Right lobe of liver (tissue), 6 donors: ENCODE measurements at regions not wholly inside any gene's neighbourhood (a gene's known extent, or its start where the extent isn't known, plus 50 kb on each side); places are given as distances from the start of the nearest gene placed in this dataset.

Experiments
- ATAC-seq, 4 donors: fragments of 200-7000 bp; cut with Tn5 transposase; one replicate each; pipeline ENCODE4 v1.9.1; 2020; ENCODE audit warnings: mild to moderate bottlenecking in 4 of 4, moderate library complexity in 4 of 4
- DNase-seq, 3 donors: peaks; one replicate each; pipeline ENCODE4 v3.0.0-alpha.2; 2020
- H3K27ac ChIP-seq, 3 donors: fragments of 200-600 bp; one replicate each; pipeline ENCODE4 v1.8.0; 2022
- H3K27me3 ChIP-seq, 2 donors: fragments of 200-600 bp; one replicate each; pipeline ENCODE4 v1.8.0; 2022
- H3K36me3 ChIP-seq, 4 donors: fragments of 200-600 bp; sonication (generic) in 1 of 4; one replicate each; pipeline versions ENCODE4 v1.5.1 to v1.8.0; 2017 to 2022; ENCODE audit warnings: control low read depth in 1 of 4
- H3K4me1 ChIP-seq, 4 donors: fragments of 200-600 bp; sonication (generic) in 1 of 4; one replicate each; pipeline versions ENCODE4 v1.5.1 to v1.8.0; 2017 to 2022; ENCODE audit warnings: control low read depth in 1 of 4
- H3K4me3 ChIP-seq, 3 donors: fragments of 200-600 bp; one replicate each; pipeline ENCODE4 v1.8.0; 2022
- H3K9me3 ChIP-seq, 4 donors: fragments of 200-600 bp; sonication (generic) in 1 of 4; one replicate each; pipeline versions ENCODE4 v1.5.1 to v1.8.0; 2017 to 2022; ENCODE audit warnings: control low read depth in 1 of 4
- POLR2A ChIP-seq: fragments of 450-650 bp; IDR thresholded peaks from one replicate; pipeline ENCODE4 v1.6.1; 2017; ENCODE audit warnings: antibody characterized with exemption, mild to moderate bottlenecking
- WGBS: methylation state at CpG from one replicate; pipeline ENCODE4 v1.1.6; 2018; ENCODE audit warnings: low coverage, low lambda C conversion rate; ENCODE audit not compliant: insufficient coverage; ENCODE audit errors: missing lambda C conversion rate; 5-methylcytosine and 5-hydroxymethylcytosine counted together
- intact Hi-C, 2 donors: fragments of 100-400 bp; cut with DNase I; formaldehyde crosslinking; loops; one replicate each; pipeline versions ENCODE4 v1.11.2 to v1.14.1; 2022
- TF ChIP-seq, protein P1 (sequence below), 4 donors: fragments of 200-600 bp in 3 of 4; fragments of 450-650 bp in 1 of 4; IDR thresholded peaks; one replicate each; pipeline versions ENCODE4 v1.5.1 to v1.8.0; 2016 to 2022; ENCODE audit warnings: antibody characterized with exemption in 4 of 4, mild to moderate bottlenecking in 2 of 4
- donor health status: DM: no; HTN: yes; CAD: no.
- donor health status: DM: no; HTN: no; CAD: no.
- donor health status: DM: no; HTN: no; CAD: no.
- donor health status: DM: no; HTN: yes; CAD: no.
- donor health status: DM: no; HTN: yes; CAD: no.

DNA sequence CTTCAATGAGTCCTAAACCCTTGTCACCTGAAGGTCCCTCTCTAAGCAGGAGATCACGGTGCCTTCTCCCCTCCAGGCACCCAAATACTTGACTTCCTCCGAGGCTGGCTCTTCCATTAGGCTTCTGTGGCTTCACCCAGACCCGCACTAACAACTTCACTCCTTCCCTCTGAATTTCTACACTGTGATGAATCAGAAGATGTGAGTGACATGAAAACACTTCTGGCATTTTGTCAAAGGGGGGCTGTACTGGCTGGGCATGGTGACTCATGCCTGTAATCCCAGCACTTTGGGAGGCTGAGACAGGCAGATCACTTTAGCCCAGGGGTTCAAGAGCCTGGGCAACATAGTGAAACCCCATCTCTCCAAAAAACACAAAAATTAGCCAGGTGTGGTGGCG is 72.6 kb upstream of the CNEP1R1 start:
- H3K36me3 ChIP-seq: no peaks in the 10 kb centered on the region
- no peaks in the 10 kb centered on the region for H3K4me1 ChIP-seq
- DNase-seq: no peak
- H3K27ac ChIP-seq: no peak overlapping the region
- WGBS: 71% methylated on average over 4 of the region's 4 CpGs
- intact Hi-C loops: no loop called here
- H3K9me3 ChIP-seq: no peaks in the 10 kb centered on the region
- no peak for ATAC-seq
- TF ChIP-seq, protein P1, sequence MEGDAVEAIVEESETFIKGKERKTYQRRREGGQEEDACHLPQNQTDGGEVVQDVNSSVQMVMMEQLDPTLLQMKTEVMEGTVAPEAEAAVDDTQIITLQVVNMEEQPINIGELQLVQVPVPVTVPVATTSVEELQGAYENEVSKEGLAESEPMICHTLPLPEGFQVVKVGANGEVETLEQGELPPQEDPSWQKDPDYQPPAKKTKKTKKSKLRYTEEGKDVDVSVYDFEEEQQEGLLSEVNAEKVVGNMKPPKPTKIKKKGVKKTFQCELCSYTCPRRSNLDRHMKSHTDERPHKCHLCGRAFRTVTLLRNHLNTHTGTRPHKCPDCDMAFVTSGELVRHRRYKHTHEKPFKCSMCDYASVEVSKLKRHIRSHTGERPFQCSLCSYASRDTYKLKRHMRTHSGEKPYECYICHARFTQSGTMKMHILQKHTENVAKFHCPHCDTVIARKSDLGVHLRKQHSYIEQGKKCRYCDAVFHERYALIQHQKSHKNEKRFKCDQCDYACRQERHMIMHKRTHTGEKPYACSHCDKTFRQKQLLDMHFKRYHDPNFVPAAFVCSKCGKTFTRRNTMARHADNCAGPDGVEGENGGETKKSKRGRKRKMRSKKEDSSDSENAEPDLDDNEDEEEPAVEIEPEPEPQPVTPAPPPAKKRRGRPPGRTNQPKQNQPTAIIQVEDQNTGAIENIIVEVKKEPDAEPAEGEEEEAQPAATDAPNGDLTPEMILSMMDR (IDR thresholded peaks at IDR 0.05): no peak
- TF ChIP-seq POLR2A: no peak
- H3K27me3 ChIP-seq: no peaks in the 10 kb centered on the region
- no peak overlapping the region for H3K4me3 ChIP-seq

DNA sequence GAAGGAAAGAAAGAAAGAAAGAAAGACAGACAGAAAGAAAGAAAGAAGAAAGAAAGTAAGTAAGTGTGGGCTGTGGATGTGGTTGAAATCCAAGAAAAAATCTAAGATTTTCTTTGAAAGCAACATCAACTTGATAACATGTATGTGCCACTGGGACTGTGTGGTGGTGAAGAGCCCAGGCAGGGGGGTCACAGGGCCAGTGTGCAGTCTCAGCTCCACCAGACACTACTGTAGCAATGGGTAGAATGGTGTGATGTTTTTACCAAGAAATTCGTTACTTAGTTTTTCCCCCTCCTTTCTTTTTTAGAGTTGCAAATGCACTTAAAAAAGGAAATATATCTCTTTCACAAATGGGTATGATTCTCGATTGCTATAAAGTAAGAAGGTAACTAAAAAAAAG is 71.9 kb upstream of the CNEP1R1 start:
- 40% methylated on average over 2 of the region's 2 CpGs for WGBS
- intact Hi-C loops: no loop called here
- H3K36me3 ChIP-seq: no peaks in the 10 kb centered on the region
- no peaks in the 10 kb centered on the region for H3K9me3 ChIP-seq
- no peaks in the 10 kb centered on the region for H3K27me3 ChIP-seq
- DNase-seq (no peak), ATAC-seq (no peak)
- H3K4me3 ChIP-seq: no peak overlapping the region
- no peaks in the 10 kb centered on the region for H3K4me1 ChIP-seq
- TF ChIP-seq, protein P1 (IDR thresholded peaks at IDR 0.05): no peak
- no peak for TF ChIP-seq POLR2A
- H3K27ac ChIP-seq: no peak overlapping the region

DNA sequence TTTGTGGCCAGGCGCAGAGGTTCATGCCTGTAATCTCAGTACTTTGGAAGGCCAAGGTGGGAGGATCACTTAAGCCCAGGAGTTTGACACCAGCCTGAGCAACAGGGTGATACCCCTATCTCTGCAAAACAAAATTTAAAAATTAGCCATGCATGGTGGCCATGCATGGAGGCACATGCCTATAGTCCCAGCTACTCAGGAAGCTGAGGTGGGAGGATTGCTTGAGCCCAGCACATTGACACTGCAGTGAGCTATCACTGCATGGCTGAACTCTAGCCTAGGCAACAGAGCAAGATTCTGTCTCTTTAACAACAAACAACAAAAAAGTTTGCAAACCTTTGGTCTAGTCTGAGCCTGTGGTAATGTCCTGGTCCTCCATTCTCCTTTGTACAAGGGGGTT is 69.2 kb upstream of the CNEP1R1 start:
- WGBS: 100% methylated on average over 1 of the region's 1 CpG
- TF ChIP-seq POLR2A: no peak
- TF ChIP-seq, protein P1 (IDR thresholded peaks at IDR 0.05): no peak
- Histone ChIP-seq H3K27ac (no peak overlapping the region), H3K4me1 (no peaks in the 10 kb centered on the region), H3K9me3 (no peaks in the 10 kb centered on the region), H3K36me3 (no peaks in the 10 kb centered on the region), H3K27me3 (no peaks in the 10 kb centered on the region), H3K4me3 (no peak overlapping the region)
- DNase-seq: no peak
- intact Hi-C loops: no loop called here
- no peak for ATAC-seq

DNA sequence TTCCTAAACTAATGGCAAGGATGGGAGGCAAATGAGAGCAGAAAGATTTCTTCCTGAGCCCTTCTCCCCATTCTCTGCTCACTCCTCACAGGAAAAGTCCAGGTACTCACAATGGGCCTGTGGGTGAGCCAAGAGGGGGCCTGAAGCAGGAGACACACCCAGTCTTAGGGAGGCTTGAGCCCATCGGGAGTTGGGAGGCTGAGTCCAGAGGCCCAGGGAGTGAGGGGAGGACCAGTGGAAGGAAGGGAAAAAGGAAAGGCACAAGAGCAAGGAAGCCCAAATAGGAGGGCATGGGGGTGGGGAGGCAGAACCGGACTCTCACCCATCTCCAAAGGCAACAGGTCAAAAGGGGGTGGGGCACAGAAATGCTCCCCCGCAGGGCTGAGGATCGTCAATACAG is 68.1 kb upstream of the CNEP1R1 start:
- no peak for ATAC-seq
- 55% methylated on average over 4 of the region's 4 CpGs for WGBS
- H3K9me3 ChIP-seq: no peaks in the 10 kb centered on the region
- H3K4me1 ChIP-seq: no peaks in the 10 kb centered on the region
- DNase-seq: no peak
- H3K27me3 ChIP-seq: no peaks in the 10 kb centered on the region
- no peak overlapping the region for H3K4me3 ChIP-seq
- H3K36me3 ChIP-seq: no peaks in the 10 kb centered on the region
- intact Hi-C loops: no loop called here
- H3K27ac ChIP-seq: no peak overlapping the region
- TF ChIP-seq POLR2A: no peak
- TF ChIP-seq, protein P1 (IDR thresholded peaks at IDR 0.05): no peak

DNA sequence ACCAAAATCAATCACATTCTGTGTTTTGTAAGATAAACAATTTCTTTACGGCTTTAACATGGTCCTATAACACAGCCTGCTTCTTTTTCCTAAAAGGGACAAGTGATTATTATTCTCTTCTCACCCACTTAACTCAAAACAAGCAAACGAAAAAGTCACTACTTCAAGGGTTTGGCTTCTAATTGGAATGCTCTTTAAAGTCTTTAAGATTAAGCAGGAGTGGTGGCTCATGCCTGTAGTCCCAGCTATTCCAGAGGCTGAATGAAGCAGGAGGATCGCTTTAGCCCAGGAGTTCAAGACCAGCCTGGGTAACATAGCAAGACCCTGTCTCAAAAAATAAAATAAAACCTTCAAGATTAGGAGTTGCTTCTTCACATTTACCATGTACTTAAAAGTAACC is 66.6 kb upstream of the CNEP1R1 start:
- WGBS: 50% methylated on average over 3 of the region's 3 CpGs
- Histone ChIP-seq H3K4me3 (no peak overlapping the region), H3K27me3 (no peaks in the 10 kb centered on the region), H3K27ac (no peak overlapping the region), H3K36me3 (no peaks in the 10 kb centered on the region), H3K4me1 (no peaks in the 10 kb centered on the region), H3K9me3 (no peaks in the 10 kb centered on the region)
- ATAC-seq (no peak), DNase-seq (no peak)
- TF ChIP-seq POLR2A: no peak
- TF ChIP-seq, protein P1 (IDR thresholded peaks at IDR 0.05): no peak
- intact Hi-C loops: no loop called here
